GM04504 (cell line): ENCODE measurements at regions not wholly inside any gene's neighbourhood (a gene's known extent, or its start where the extent isn't known, plus 50 kb on each side); places are given as distances from the start of the nearest gene placed in this dataset.

Experiments
- DNase-seq: peaks from one replicate; pipeline ENCODE4 v3.0.0-alpha.2; 2012; ENCODE audit warnings: low read depth

- DNase-seq = no peak
These were observed 102.4 kb upstream of the FRY start for GRCh38 chr13:31929031-31929770.

GRCh38 chr13:31930490-31930889, 101.1 kb upstream of the FRY start:
- no peak for DNase-seq

- no peak for DNase-seq
These were observed 100.6 kb upstream of the FRY start for GRCh38 chr13:31930901-31931522.

- no peak for DNase-seq
These were observed 94.1 kb upstream of the FRY start for GRCh38 chr13:31937436-31937835.

GRCh38 chr13:31940076-31940475, 91.5 kb upstream of the FRY start:
- no peak for DNase-seq

- no peak for DNase-seq
These were observed 88.0 kb upstream of the FRY start for GRCh38 chr13:31943591-31943990.

GRCh38 chr13:31944262-31945160, 87.1 kb upstream of the FRY start:
- no peak for DNase-seq

GRCh38 chr13:31945202-31945961, 86.2 kb upstream of the FRY start:
- DNase-seq = peak; percentile 62

- peak; percentile 48 for DNase-seq
These were observed 85.3 kb upstream of the FRY start for GRCh38 chr13:31946091-31946770.

- no peak for DNase-seq
These were observed 84.5 kb upstream of the FRY start for GRCh38 chr13:31947105-31947504.

GRCh38 chr13:31947506-31947905, 84.1 kb upstream of the FRY start:
- DNase-seq = no peak

- no peak for DNase-seq
These were observed 82.1 kb upstream of the FRY start for GRCh38 chr13:31949486-31949885.

- DNase-seq = no peak
These were observed 81.3 kb upstream of the FRY start for GRCh38 chr13:31950111-31950815.

- no peak for DNase-seq
These were observed 80.3 kb upstream of the FRY start for GRCh38 chr13:31951215-31951678.

GRCh38 chr13:31952641-31953380, 78.8 kb upstream of the FRY start:
- DNase-seq = no peak

- DNase-seq = no peak
These were observed 76.5 kb upstream of the FRY start for GRCh38 chr13:31955101-31955500.

GRCh38 chr13:31955741-31956140, 75.8 kb upstream of the FRY start:
- no peak for DNase-seq

GRCh38 chr13:31956980-31957644, 74.5 kb upstream of the FRY start:
- no peak for DNase-seq

GRCh38 chr13:31957772-31958171, 73.8 kb upstream of the FRY start:
- DNase-seq = no peak
